ENCODE measurements at regions not wholly inside any gene's neighbourhood (a gene's known extent, or its start where the extent isn't known, plus 50 kb on each side); places are given as distances from the start of the nearest gene placed in this dataset.

GRCh38 chr1:172949096-172949495 is 101.6 kb downstream of the TNFSF18 start:
- H3K4me3 ChIP-seq = no peak overlapping the region
- no peak for DNase-seq (ENCODE audit: low read depth, low spot score)
- H3K9ac ChIP-seq (ENCODE audit: insufficient read length) = no peak overlapping the region
- TF ChIP-seq FOXP2 (optimal IDR thresholded peaks at IDR 0.05; ENCODE audit: control extremely low read depth, extremely low read length, insufficient read depth) (no peak), POLR2AphosphoS5 (IDR thresholded peaks at IDR 0.05; ENCODE audit: borderline replicate concordance, low read depth, low read length) (no peak), EZH2 (IDR thresholded peaks at IDR 0.05) (no peak)
- H3K36me3 ChIP-seq (ENCODE audit: insufficient read depth, low read length) = no peaks in the 10 kb centered on the region
- H3K9me3 ChIP-seq (ENCODE audit: low read depth, low read length) = no peaks in the 10 kb centered on the region
- H3K27ac ChIP-seq = no peak overlapping the region

GRCh38 chr1:172950528-172950927 is 100.2 kb downstream of the TNFSF18 start:
- no peak overlapping the region for H3K27ac ChIP-seq
- H3K9me3 ChIP-seq (ENCODE audit: low read depth, low read length) = no peaks in the 10 kb centered on the region
- no peak overlapping the region for H3K9ac ChIP-seq (ENCODE audit: insufficient read length)
- TF ChIP-seq EZH2 (IDR thresholded peaks at IDR 0.05) (no peak), POLR2AphosphoS5 (IDR thresholded peaks at IDR 0.05; ENCODE audit: borderline replicate concordance, low read depth, low read length) (no peak), FOXP2 (optimal IDR thresholded peaks at IDR 0.05; ENCODE audit: control extremely low read depth, extremely low read length, insufficient read depth) (no peak)
- H3K36me3 ChIP-seq (ENCODE audit: insufficient read depth, low read length) = no peaks in the 10 kb centered on the region
- H3K4me3 ChIP-seq = no peak overlapping the region
- no peak for DNase-seq (ENCODE audit: low read depth, low spot score)

GRCh38 chr1:172951730-172952365 is 98.9 kb downstream of the TNFSF18 start:
- Histone ChIP-seq H3K27ac (no peak overlapping the region), H3K4me3 (no peak overlapping the region), H3K36me3 (ENCODE audit: insufficient read depth, low read length) (no peaks in the 10 kb centered on the region), H3K9me3 (ENCODE audit: low read depth, low read length) (no peaks in the 10 kb centered on the region), H3K9ac (ENCODE audit: insufficient read length) (no peak overlapping the region)
- DNase-seq (ENCODE audit: low read depth, low spot score) = no peak
- TF ChIP-seq POLR2AphosphoS5 (IDR thresholded peaks at IDR 0.05; ENCODE audit: borderline replicate concordance, low read depth, low read length) (no peak), FOXP2 (optimal IDR thresholded peaks at IDR 0.05; ENCODE audit: control extremely low read depth, extremely low read length, insufficient read depth) (no peak), EZH2 (IDR thresholded peaks at IDR 0.05) (no peak)

GRCh38 chr1:172952516-172952915 is 98.2 kb downstream of the TNFSF18 start:
- Histone ChIP-seq H3K9ac (ENCODE audit: insufficient read length) (no peak overlapping the region), H3K9me3 (ENCODE audit: low read depth, low read length) (no peaks in the 10 kb centered on the region), H3K36me3 (ENCODE audit: insufficient read depth, low read length) (no peaks in the 10 kb centered on the region), H3K27ac (no peak overlapping the region), H3K4me3 (no peak overlapping the region)
- TF ChIP-seq POLR2AphosphoS5 (IDR thresholded peaks at IDR 0.05; ENCODE audit: borderline replicate concordance, low read depth, low read length) (no peak), FOXP2 (optimal IDR thresholded peaks at IDR 0.05; ENCODE audit: control extremely low read depth, extremely low read length, insufficient read depth) (no peak), EZH2 (IDR thresholded peaks at IDR 0.05) (no peak)
- no peak for DNase-seq (ENCODE audit: low read depth, low spot score)

- Histone ChIP-seq H3K9ac (ENCODE audit: insufficient read length) (no peak overlapping the region), H3K4me3 (no peak overlapping the region), H3K27ac (no peak overlapping the region), H3K36me3 (ENCODE audit: insufficient read depth, low read length) (no peaks in the 10 kb centered on the region), H3K9me3 (ENCODE audit: low read depth, low read length) (no peaks in the 10 kb centered on the region)
- no peak for TF ChIP-seq FOXP2 (optimal IDR thresholded peaks at IDR 0.05; ENCODE audit: control extremely low read depth, extremely low read length, insufficient read depth)
- no peak for TF ChIP-seq POLR2AphosphoS5 (IDR thresholded peaks at IDR 0.05; ENCODE audit: borderline replicate concordance, low read depth, low read length)
- DNase-seq (ENCODE audit: low read depth, low spot score) = no peak
Observed at GRCh38 chr1:172954476-172955150, 96.1 kb downstream of the TNFSF18 start.

GRCh38 chr1:172955161-172955815 is 95.5 kb downstream of the TNFSF18 start:
- no peaks in the 10 kb centered on the region for H3K9me3 ChIP-seq (ENCODE audit: low read depth, low read length)
- no peak for DNase-seq (ENCODE audit: low read depth, low spot score)
- no peak overlapping the region for H3K27ac ChIP-seq
- TF ChIP-seq FOXP2 (optimal IDR thresholded peaks at IDR 0.05; ENCODE audit: control extremely low read depth, extremely low read length, insufficient read depth) (no peak), EZH2 (IDR thresholded peaks at IDR 0.05) (no peak), POLR2AphosphoS5 (IDR thresholded peaks at IDR 0.05; ENCODE audit: borderline replicate concordance, low read depth, low read length) (no peak; the same call in 1 of the 2 replicates)
- H3K4me3 ChIP-seq = no peak overlapping the region
- H3K36me3 ChIP-seq (ENCODE audit: insufficient read depth, low read length) = no peaks in the 10 kb centered on the region
- H3K9ac ChIP-seq (ENCODE audit: insufficient read length) = no peak overlapping the region

- H3K9ac ChIP-seq (ENCODE audit: insufficient read length) = no peak overlapping the region
- no peaks in the 10 kb centered on the region for H3K36me3 ChIP-seq (ENCODE audit: insufficient read depth, low read length)
- no peaks in the 10 kb centered on the region for H3K9me3 ChIP-seq (ENCODE audit: low read depth, low read length)
- no peak for DNase-seq (ENCODE audit: low read depth, low spot score)
- TF ChIP-seq POLR2AphosphoS5 (IDR thresholded peaks at IDR 0.05; ENCODE audit: borderline replicate concordance, low read depth, low read length) (no peak), FOXP2 (optimal IDR thresholded peaks at IDR 0.05; ENCODE audit: control extremely low read depth, extremely low read length, insufficient read depth) (no peak)
- no peak overlapping the region for H3K4me3 ChIP-seq
- H3K27ac ChIP-seq = no peak overlapping the region
Observed at GRCh38 chr1:172956871-172957270, 93.9 kb downstream of the TNFSF18 start.

GRCh38 chr1:172957491-172957890 is 93.2 kb downstream of the TNFSF18 start:
- Histone ChIP-seq H3K36me3 (ENCODE audit: insufficient read depth, low read length) (no peaks in the 10 kb centered on the region), H3K9ac (ENCODE audit: insufficient read length) (no peak overlapping the region), H3K9me3 (ENCODE audit: low read depth, low read length) (no peaks in the 10 kb centered on the region), H3K4me3 (no peak overlapping the region), H3K27ac (no peak overlapping the region)
- TF ChIP-seq FOXP2 (optimal IDR thresholded peaks at IDR 0.05; ENCODE audit: control extremely low read depth, extremely low read length, insufficient read depth) (no peak), EZH2 (IDR thresholded peaks at IDR 0.05) (no peak), POLR2AphosphoS5 (IDR thresholded peaks at IDR 0.05; ENCODE audit: borderline replicate concordance, low read depth, low read length) (no peak)
- no peak for DNase-seq (ENCODE audit: low read depth, low spot score)

All from SK-N-MC (cell line).